K562 (cell line): ENCODE measurements at regions not wholly inside any gene's neighbourhood (a gene's known extent, or its start where the extent isn't known, plus 50 kb on each side); places are given as distances from the start of the nearest gene placed in this dataset.
"Not testable (repeated sequence)": the region's sequence is repeated elsewhere in the genome, so short reads cannot be mapped to it uniquely, and the experiment has no call there.

Experiments used
- CBFB ChIP-seq: sonication (generic); formaldehyde crosslinking; IDR thresholded peaks from 2 replicates; pipeline ENCODE4 v1.4.0; 2020; ENCODE audit warnings: mild to moderate bottlenecking, missing genetic modification reagents
- CBX1 ChIP-seq: sonication (generic); IDR thresholded peaks from 2 replicates; pipeline ENCODE4 v1.6.1; 2016; ENCODE audit warnings: antibody characterized with exemption, low read depth, mild to moderate bottlenecking
- NCOR1 ChIP-seq: fragments of 450-650 bp; IDR thresholded peaks from 2 replicates; pipeline ENCODE4 v1.6.1; 2016; ENCODE audit warnings: mild to moderate bottlenecking, moderate library complexity
- POLR2AphosphoS2 ChIP-seq: IDR thresholded peaks from 2 replicates; pipeline ENCODE4 v1.6.1; 2012; ENCODE audit warnings: low read length, improper control_type of control experiment
- RAD21 ChIP-seq, 2 experiments: fragments of 250-450 bp in 1 of 2; fragments of 450-650 bp in 1 of 2; sonication (Bioruptor Pico) in 1 of 2; formaldehyde crosslinking in 1 of 2; IDR thresholded peaks in 1 of 2; conservative IDR thresholded peaks in 1 of 2; 2 replicates each; pipeline versions ENCODE4 v1.4.0 to v1.8.0; 2020 to 2022; ENCODE audit warnings: mild to moderate bottlenecking in 2 of 2, moderate library complexity in 1 of 2
- ZNF436 ChIP-seq: fragments of 250-450, 450-650 bp; sonication (Bioruptor Pico); formaldehyde crosslinking; IDR thresholded peaks from 2 replicates; pipeline ENCODE4 v1.7.0; 2020; ENCODE audit warnings: mild to moderate bottlenecking
- TF ChIP-seq, protein P1 (sequence below), 2 experiments: fragments of 450-650 bp in 1 of 2; sonication (generic) in 1 of 2; formaldehyde crosslinking in 1 of 2; IDR thresholded peaks in 1 of 2; conservative IDR thresholded peaks in 1 of 2; 2 replicates each; pipeline versions ENCODE4 v1.6.1 to v1.8.1; 2016 to 2023; ENCODE audit warnings: mild to moderate bottlenecking in 2 of 2, moderate library complexity in 2 of 2, inconsistent platforms in 1 of 2, missing genetic modification reagents in 1 of 2
- TF ChIP-seq, protein P2 (sequence below): fragments of 450-650 bp; IDR thresholded peaks from 2 replicates; pipeline ENCODE4 v1.6.1; 2016
- TF ChIP-seq, protein P3 (sequence below): IDR thresholded peaks from 2 replicates; pipeline ENCODE4 v1.6.1; 2016; ENCODE audit warnings: missing genetic modification characterization, missing compliant biosample characterization
- TF ChIP-seq, protein P4 (sequence below), 3 experiments: IDR thresholded peaks in 2 of 3; conservative IDR thresholded peaks in 1 of 3; 2 replicates each; pipeline ENCODE4 v1.5.1; 2011 to 2012; ENCODE audit warnings: low read length in 3 of 3, mild to moderate bottlenecking in 3 of 3, control low read depth in 2 of 3, improper control_type of control experiment in 1 of 3, inconsistent platforms in 1 of 3, low read depth in 1 of 3, mixed read lengths in 1 of 3, moderate library complexity in 1 of 3; ENCODE audit not compliant: insufficient read depth in 2 of 3
- TF ChIP-seq, protein P5 (sequence below), 2 experiments: fragments of 450-650 bp; formaldehyde crosslinking in 1 of 2; IDR thresholded peaks; 2 replicates each; pipeline versions ENCODE4 v1.4.0 to v1.6.1; 2014 to 2020; ENCODE audit warnings: mild to moderate bottlenecking in 2 of 2, borderline replicate concordance in 1 of 2, low read depth in 1 of 2

DNA sequence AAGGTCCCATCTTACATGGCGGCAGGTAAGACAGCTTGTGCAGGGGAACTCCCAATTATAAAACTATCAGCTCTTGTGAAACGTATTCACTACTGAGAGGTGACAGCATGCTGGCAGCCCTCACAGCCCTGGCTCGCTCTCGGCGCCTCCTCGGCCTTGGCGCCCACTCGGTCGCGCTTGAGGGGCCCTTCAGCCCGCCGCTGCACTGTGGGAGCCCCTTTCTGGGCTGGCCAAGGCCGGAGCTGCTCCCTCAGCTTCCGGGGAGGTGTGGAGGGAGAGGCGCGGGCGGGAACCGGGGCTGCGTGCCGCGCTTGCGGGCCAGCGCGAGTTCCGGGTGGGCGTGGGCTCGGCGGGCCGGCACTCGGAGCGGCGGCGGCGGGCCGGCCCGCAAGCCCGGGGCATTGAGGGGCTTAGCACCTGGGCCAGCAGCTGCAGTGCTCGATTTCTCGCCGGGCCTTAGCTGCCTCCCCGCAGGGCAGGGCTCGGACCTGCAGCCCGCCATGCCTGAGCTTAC is 262.6 kb upstream of the CDH19 start:
- TF ChIP-seq, protein P1, sequence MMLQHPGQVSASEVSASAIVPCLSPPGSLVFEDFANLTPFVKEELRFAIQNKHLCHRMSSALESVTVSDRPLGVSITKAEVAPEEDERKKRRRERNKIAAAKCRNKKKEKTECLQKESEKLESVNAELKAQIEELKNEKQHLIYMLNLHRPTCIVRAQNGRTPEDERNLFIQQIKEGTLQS (IDR thresholded peaks at IDR 0.05) = not testable (repeated sequence)
- TF ChIP-seq, protein P1 (CRISPR knock-in tag; conservative IDR thresholded peaks at IDR 0.05) = not testable (repeated sequence)
- not testable (repeated sequence) for TF ChIP-seq CBX1; NCOR1; POLR2AphosphoS2; ZNF436 (CRISPR knock-in tag); CBFB (CRISPR knock-in tag); RAD21 (CRISPR knock-in tag; conservative IDR thresholded peaks at IDR 0.05 in 1 of 2, IDR thresholded peaks at IDR 0.05 in 1 of 2)
- TF ChIP-seq, protein P2, sequence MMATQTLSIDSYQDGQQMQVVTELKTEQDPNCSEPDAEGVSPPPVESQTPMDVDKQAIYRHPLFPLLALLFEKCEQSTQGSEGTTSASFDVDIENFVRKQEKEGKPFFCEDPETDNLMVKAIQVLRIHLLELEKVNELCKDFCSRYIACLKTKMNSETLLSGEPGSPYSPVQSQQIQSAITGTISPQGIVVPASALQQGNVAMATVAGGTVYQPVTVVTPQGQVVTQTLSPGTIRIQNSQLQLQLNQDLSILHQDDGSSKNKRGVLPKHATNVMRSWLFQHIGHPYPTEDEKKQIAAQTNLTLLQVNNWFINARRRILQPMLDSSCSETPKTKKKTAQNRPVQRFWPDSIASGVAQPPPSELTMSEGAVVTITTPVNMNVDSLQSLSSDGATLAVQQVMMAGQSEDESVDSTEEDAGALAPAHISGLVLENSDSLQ = not testable (repeated sequence)
- TF ChIP-seq, protein P3, sequence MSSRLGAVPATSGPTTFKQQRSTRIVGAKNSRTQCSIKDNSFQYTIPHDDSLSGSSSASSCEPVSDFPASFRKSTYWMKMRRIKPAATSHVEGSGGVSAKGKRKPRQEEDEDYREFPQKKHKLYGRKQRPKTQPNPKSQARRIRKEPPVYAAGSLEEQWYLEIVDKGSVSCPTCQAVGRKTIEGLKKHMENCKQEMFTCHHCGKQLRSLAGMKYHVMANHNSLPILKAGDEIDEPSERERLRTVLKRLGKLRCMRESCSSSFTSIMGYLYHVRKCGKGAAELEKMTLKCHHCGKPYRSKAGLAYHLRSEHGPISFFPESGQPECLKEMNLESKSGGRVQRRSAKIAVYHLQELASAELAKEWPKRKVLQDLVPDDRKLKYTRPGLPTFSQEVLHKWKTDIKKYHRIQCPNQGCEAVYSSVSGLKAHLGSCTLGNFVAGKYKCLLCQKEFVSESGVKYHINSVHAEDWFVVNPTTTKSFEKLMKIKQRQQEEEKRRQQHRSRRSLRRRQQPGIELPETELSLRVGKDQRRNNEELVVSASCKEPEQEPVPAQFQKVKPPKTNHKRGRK (tag) = not testable (repeated sequence)
- TF ChIP-seq, protein P4, sequence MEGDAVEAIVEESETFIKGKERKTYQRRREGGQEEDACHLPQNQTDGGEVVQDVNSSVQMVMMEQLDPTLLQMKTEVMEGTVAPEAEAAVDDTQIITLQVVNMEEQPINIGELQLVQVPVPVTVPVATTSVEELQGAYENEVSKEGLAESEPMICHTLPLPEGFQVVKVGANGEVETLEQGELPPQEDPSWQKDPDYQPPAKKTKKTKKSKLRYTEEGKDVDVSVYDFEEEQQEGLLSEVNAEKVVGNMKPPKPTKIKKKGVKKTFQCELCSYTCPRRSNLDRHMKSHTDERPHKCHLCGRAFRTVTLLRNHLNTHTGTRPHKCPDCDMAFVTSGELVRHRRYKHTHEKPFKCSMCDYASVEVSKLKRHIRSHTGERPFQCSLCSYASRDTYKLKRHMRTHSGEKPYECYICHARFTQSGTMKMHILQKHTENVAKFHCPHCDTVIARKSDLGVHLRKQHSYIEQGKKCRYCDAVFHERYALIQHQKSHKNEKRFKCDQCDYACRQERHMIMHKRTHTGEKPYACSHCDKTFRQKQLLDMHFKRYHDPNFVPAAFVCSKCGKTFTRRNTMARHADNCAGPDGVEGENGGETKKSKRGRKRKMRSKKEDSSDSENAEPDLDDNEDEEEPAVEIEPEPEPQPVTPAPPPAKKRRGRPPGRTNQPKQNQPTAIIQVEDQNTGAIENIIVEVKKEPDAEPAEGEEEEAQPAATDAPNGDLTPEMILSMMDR (IDR thresholded peaks at IDR 0.05 in 2 of 3, conservative IDR thresholded peaks at IDR 0.05 in 1 of 3; ENCODE audit: insufficient read depth in 2 of 3, low read depth in 1 of 3, low read length in 3 of 3) = not testable (repeated sequence)
- TF ChIP-seq, protein P5, sequence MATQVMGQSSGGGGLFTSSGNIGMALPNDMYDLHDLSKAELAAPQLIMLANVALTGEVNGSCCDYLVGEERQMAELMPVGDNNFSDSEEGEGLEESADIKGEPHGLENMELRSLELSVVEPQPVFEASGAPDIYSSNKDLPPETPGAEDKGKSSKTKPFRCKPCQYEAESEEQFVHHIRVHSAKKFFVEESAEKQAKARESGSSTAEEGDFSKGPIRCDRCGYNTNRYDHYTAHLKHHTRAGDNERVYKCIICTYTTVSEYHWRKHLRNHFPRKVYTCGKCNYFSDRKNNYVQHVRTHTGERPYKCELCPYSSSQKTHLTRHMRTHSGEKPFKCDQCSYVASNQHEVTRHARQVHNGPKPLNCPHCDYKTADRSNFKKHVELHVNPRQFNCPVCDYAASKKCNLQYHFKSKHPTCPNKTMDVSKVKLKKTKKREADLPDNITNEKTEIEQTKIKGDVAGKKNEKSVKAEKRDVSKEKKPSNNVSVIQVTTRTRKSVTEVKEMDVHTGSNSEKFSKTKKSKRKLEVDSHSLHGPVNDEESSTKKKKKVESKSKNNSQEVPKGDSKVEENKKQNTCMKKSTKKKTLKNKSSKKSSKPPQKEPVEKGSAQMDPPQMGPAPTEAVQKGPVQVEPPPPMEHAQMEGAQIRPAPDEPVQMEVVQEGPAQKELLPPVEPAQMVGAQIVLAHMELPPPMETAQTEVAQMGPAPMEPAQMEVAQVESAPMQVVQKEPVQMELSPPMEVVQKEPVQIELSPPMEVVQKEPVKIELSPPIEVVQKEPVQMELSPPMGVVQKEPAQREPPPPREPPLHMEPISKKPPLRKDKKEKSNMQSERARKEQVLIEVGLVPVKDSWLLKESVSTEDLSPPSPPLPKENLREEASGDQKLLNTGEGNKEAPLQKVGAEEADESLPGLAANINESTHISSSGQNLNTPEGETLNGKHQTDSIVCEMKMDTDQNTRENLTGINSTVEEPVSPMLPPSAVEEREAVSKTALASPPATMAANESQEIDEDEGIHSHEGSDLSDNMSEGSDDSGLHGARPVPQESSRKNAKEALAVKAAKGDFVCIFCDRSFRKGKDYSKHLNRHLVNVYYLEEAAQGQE (IDR thresholded peaks at IDR 0.05; ENCODE audit: borderline replicate concordance) = not testable (repeated sequence)
- TF ChIP-seq, protein P5 (CRISPR knock-in tag; IDR thresholded peaks at IDR 0.05; ENCODE audit: low read depth) = not testable (repeated sequence)
